PC-9 (cell line): ENCODE measurements at regions not wholly inside any gene's neighbourhood (a gene's known extent, or its start where the extent isn't known, plus 50 kb on each side); places are given as distances from the start of the nearest gene placed in this dataset.

ENCODE experiments used
- BruUV-seq: library from RNA; stranded (reverse); fragments of 400-500 nt; replicated peaks from 2 replicates; lab custom pipeline; 2021; lab: Mats Ljungman, UMichigan
- CTCF ChIA-PET: fragments of 300-600 bp; sonication (Branson Sonifier 250); formaldehyde crosslinking; loops from one replicate; lab custom pipeline; 2022; ENCODE audit warnings: antibody characterized with exemption; lab: Charles Lee
- POLR2A ChIA-PET: fragments of 300-600 bp; sonication (Branson Sonifier 250); formaldehyde crosslinking; loops from one replicate; lab custom pipeline; 2022; ENCODE audit warnings: antibody characterized with exemption; ENCODE audit not compliant: unreplicated experiment; lab: Charles Lee
- DNase-seq, 2 experiments: peaks; one replicate each; pipeline versions ENCODE4 v3.0.0 to v3.0.0-alpha.2; 2015 to 2022; ENCODE audit warnings: mixed read lengths in 1 of 2
- H2AFZ ChIP-seq: fragments of 200-600 bp; sonication (generic); 2 replicates; pipeline ENCODE4 v1.8.1; 2017; ENCODE audit warnings: antibody characterized with exemption
- H3F3A ChIP-seq: fragments of 200-600 bp; sonication (generic); 2 replicates; pipeline ENCODE4 v1.8.1; 2017; ENCODE audit warnings: antibody characterized with exemption, mild to moderate bottlenecking, low read depth; ENCODE audit not compliant: insufficient read depth
- H3K27ac ChIP-seq: fragments of 200-600 bp; sonication (generic); 2 replicates; pipeline ENCODE4 v1.6.1; 2016; ENCODE audit warnings: mixed run types
- H3K27me3 ChIP-seq: fragments of 200-600 bp; sonication (generic); 2 replicates; pipeline ENCODE4 v1.6.1; 2016; ENCODE audit warnings: low read depth, mixed run types; ENCODE audit not compliant: insufficient read depth
- H3K36me3 ChIP-seq: fragments of 200-600 bp; sonication (generic); 2 replicates; pipeline ENCODE4 v1.6.1; 2016; ENCODE audit warnings: low read depth, mixed run types
- H3K4me1 ChIP-seq: fragments of 200-600 bp; sonication (generic); replicated peaks from 2 replicates; pipeline ENCODE4 v1.6.1; 2016; ENCODE audit warnings: mixed run types; ENCODE audit not compliant: insufficient read depth
- H3K4me2 ChIP-seq: fragments of 200-600 bp; sonication (generic); 2 replicates; pipeline ENCODE4 v1.6.1; 2017; ENCODE audit warnings: mixed run types
- H3K4me3 ChIP-seq: fragments of 200-600 bp; sonication (generic); 2 replicates; pipeline ENCODE4 v1.6.1; 2016; ENCODE audit warnings: mixed run types
- H3K79me2 ChIP-seq: fragments of 200-600 bp; sonication (generic); 2 replicates; pipeline ENCODE4 v1.6.1; 2017; ENCODE audit warnings: low read depth, mixed run types
- H3K9me2 ChIP-seq: fragments of 200-600 bp; sonication (generic); 2 replicates; pipeline ENCODE4 v1.8.1; 2017; ENCODE audit warnings: mild to moderate bottlenecking; ENCODE audit not compliant: insufficient read depth
- H3K9me3 ChIP-seq: fragments of 200-600 bp; sonication (generic); 2 replicates; pipeline ENCODE4 v1.8.1; 2016; ENCODE audit warnings: low read depth; ENCODE audit not compliant: insufficient read depth
- H4K20me1 ChIP-seq: fragments of 200-600 bp; sonication (generic); 2 replicates; pipeline ENCODE4 v1.8.1; 2017; ENCODE audit not compliant: insufficient read depth
- CTCF ChIP-seq: fragments of 200-600 bp; sonication (generic); conservative IDR thresholded peaks from 2 replicates; pipeline ENCODE4 v1.6.1; 2017; ENCODE audit warnings: mixed run types, antibody characterized with exemption, mild to moderate bottlenecking, moderate library complexity
- EZH2 ChIP-seq: fragments of 200-600 bp; sonication (generic); IDR thresholded peaks from 2 replicates; pipeline ENCODE4 v1.8.0; 2017; ENCODE audit warnings: antibody characterized with exemption, low read depth
- intact Hi-C: fragments of 100-400 bp; cut with micrococcal nuclease; formaldehyde crosslinking; loops from one replicate; pipeline ENCODE4 v1.10.0; 2022; ENCODE audit not compliant: unreplicated experiment

DNA sequence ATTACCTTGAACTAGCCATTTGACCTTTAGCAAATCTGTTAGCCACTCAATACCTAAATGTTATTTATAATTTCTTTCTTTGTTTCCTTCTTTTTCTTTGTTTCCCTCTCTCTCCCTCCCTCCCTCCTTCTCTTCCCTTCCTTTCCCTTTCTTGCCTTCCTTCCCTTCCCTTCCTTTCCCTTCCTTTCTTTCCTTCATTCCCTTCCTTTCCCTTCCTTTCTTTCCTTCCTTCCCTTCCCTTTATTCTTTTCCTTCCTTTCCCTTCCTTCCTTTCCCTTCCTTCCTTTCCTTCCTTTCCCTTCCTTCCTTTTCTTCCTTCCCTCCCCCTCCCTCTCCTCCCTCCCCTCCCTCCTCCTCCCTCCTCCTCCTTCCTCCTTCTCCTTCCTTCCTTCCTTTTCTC lies 75.7 kb upstream of the KCNA4 start:
- BruUV-seq, result no TSS peak

GRCh38 chr11:30100495-30100894 lies 83.7 kb upstream of the KCNA4 start:
- no peak for DNase-seq
- no peak overlapping the region for H3K4me2 ChIP-seq
- H3K27ac ChIP-seq, result no peak overlapping the region
- H3K27me3 ChIP-seq, result no peaks in the 10 kb centered on the region
- POLR2A ChIA-PET, result no interaction called here
- H3K4me3 ChIP-seq, result no peak overlapping the region
- H3K4me1 ChIP-seq, result no peaks in the 10 kb centered on the region
- no peaks in the 10 kb centered on the region for H3K36me3 ChIP-seq
- no peaks in the 10 kb centered on the region for H3K79me2 ChIP-seq
- no peaks in the 10 kb centered on the region; the same call in 1 of the 2 replicates for H3K9me3 ChIP-seq
- H3K9me2 ChIP-seq, result no peaks in the 10 kb centered on the region
- CTCF ChIA-PET, result no interaction called here
- H4K20me1 ChIP-seq, result no peaks in the 10 kb centered on the region
- intact Hi-C loops, result no loop called here
- TF ChIP-seq CTCF (no peak), EZH2 (no peak)
- H3F3A ChIP-seq, result no peaks in the 10 kb centered on the region
- BruUV-seq, result no TSS peak
- H2AFZ ChIP-seq, result no peak overlapping the region

More for the DNA sequence above, 75.7 kb upstream of the KCNA4 start:
- no peaks in the 10 kb centered on the region for H4K20me1 ChIP-seq
- H3K4me2 ChIP-seq, result no peak overlapping the region
- H3K27ac ChIP-seq, result no peak overlapping the region
- H3K4me1 ChIP-seq, result no peaks in the 10 kb centered on the region
- H3K4me3 ChIP-seq, result no peak overlapping the region
- no peak for TF ChIP-seq EZH2
- no peak for TF ChIP-seq CTCF
- H3K36me3 ChIP-seq, result no peaks in the 10 kb centered on the region
- DNase-seq, result no peak
- H3K27me3 ChIP-seq, result no peaks in the 10 kb centered on the region
- ChIA-PET CTCF (no interaction called here), POLR2A (no interaction called here)
- no peaks in the 10 kb centered on the region for H3F3A ChIP-seq
- H3K9me2 ChIP-seq, result 0 out of 2 replicates have a peak, but pooled peaks cover 3% of the 10 kb centered on the region
- no peaks in the 10 kb centered on the region for H3K79me2 ChIP-seq
- H3K9me3 ChIP-seq, result peaks cover 5% of the 10 kb centered on the region; the same call in 1 of the 2 replicates
- intact Hi-C loops, result no loop called here
- no peak overlapping the region for H2AFZ ChIP-seq

- H3K9me3 ChIP-seq, result no peaks in the 10 kb centered on the region
- no peak overlapping the region for H3K27ac ChIP-seq
- no peaks in the 10 kb centered on the region for H3K27me3 ChIP-seq
- H3K79me2 ChIP-seq, result no peaks in the 10 kb centered on the region
- BruUV-seq, result no TSS peak
- intact Hi-C loops, result no loop called here
- H3K4me2 ChIP-seq, result no peak overlapping the region
- H3K4me1 ChIP-seq, result no peaks in the 10 kb centered on the region
- no peaks in the 10 kb centered on the region for H3K9me2 ChIP-seq
- no peaks in the 10 kb centered on the region for H3F3A ChIP-seq
- TF ChIP-seq EZH2 (no peak), CTCF (no peak)
- H3K4me3 ChIP-seq, result no peak overlapping the region
- DNase-seq, result no peak
- H3K36me3 ChIP-seq, result no peaks in the 10 kb centered on the region
- H4K20me1 ChIP-seq, result no peaks in the 10 kb centered on the region
- ChIA-PET POLR2A (no interaction called here), CTCF (no interaction called here)
- no peak overlapping the region for H2AFZ ChIP-seq
These were observed 89.7 kb upstream of the KCNA4 start for GRCh38 chr11:30106222-30107181.
